ENCODE measurements at regions not wholly inside any gene's neighbourhood (a gene's known extent, or its start where the extent isn't known, plus 50 kb on each side); places are given as distances from the start of the nearest gene placed in this dataset.
"Not testable (repeated sequence)": the region's sequence is repeated elsewhere in the genome, so short reads cannot be mapped to it uniquely, and the experiment has no call there.

DNA sequence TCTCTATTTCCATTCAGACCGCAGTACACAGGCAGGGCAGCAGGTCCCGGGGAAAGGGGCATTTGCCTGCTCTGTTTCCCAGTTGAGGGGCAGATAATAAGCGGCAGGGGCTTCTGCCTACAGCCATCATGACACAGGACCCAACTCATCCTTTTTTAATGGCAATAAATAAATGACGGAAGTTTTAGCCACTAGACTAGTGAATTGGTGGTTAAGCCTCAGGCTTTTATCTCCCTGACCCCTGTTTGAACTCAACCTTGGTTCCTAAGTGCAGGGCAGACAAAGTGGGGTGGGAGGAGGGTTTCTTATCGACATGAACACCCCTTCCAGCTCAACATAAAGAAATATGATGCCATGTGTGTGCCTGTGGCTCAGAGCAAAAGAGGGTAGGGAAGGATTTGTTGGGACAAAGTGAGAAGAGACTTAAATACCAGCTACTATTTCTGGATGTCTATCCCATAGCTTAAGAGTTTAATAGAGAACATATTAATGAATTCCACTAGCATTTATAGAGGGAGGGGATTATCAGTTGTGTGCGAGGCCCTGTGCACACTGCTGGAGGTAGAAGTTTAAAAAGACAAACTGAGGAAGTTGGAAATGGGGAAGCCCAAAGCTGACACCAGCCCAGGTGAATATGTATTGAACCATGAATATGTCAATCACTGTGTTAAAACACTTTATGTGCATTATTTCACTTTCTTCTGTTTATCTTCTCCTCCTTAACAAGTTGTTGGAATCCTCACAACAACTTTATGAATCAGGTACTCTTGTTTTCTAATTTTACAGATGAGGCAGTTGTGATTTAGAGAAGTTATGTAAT, 939.4 kb downstream of the MCTP2 start:
- DNase-seq (ENCODE audit: low read depth in 2 of 2), result no peak

- DNase-seq (ENCODE audit: low read depth in 2 of 2), result no peak
Observed at GRCh38 chr15:95171564-95171963, 940.2 kb downstream of the MCTP2 start.

DNA sequence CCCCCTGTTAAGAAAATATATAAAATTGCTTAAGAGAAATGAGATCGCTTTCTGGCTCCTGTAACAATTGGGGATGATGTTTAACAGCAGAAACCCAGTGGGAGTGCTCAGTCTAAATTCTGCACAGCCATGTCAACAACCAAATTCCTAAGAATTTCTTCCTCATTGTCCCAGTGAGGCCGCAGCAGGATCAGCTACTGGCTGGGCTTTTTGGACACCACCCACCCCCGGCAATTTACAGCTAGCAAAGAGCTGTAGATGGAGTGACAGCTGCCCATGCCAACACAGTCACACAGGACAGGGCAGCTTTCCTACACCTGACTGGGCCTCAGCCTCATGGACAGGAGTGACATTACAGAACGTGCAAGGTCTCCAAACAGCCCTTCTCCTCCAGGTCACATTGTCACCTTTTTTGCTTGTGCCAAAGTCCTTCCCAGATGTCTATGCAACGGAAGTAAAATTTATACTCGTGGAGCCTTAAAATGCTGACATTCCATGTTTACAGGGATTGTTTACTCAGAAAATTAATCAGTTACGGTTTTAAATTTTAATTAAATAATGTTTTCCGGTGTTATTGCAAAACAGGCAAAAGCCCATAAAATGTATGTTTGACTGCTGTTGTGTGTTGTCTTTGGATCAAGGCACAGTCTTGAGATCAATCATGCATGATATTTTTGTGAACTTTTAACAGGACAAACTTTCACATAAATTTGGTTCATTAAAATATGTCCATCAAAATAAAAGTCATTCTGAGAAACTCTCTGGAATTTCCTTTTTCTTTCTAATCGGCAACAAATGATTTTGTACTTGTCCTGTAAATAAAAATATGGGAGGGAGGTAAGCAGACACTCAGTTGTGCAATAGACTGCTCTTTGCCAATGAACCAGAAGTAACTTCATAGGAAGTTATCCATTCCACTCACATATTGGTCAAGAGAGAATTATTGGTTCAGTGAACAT, 943.2 kb downstream of the MCTP2 start:
- DNase-seq (ENCODE audit: low read depth in 2 of 2), result no peak

GRCh38 chr15:95175914-95176658, 944.7 kb downstream of the MCTP2 start:
- no peak for DNase-seq (ENCODE audit: low read depth in 2 of 2)

GRCh38 chr15:95176794-95177577, 945.6 kb downstream of the MCTP2 start:
- DNase-seq (ENCODE audit: low read depth in 2 of 2), result no peak

GRCh38 chr15:95180530-95180929, 949.2 kb downstream of the MCTP2 start:
- DNase-seq (ENCODE audit: low read depth in 2 of 2), result no peak

DNA sequence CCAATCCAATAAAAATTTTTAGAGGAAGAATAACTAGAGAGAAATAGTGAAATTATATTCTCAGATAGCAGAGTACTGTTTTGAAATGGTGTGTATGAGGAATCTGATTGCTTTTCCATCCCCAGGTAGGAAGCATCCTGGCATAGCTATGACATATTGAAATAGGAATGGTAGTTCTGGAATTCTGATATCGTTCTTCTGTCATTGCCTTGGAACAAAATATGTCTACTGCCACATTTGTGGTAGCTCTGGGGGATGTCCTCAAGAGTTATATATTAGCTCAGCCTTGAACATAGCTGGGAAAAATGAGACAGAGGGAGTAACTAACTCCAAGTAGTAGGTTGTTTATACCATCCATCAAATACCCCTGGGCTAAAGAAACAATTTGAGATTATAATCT, 950.7 kb downstream of the MCTP2 start:
- DNase-seq (ENCODE audit: low read depth in 2 of 2), result no peak

DNA sequence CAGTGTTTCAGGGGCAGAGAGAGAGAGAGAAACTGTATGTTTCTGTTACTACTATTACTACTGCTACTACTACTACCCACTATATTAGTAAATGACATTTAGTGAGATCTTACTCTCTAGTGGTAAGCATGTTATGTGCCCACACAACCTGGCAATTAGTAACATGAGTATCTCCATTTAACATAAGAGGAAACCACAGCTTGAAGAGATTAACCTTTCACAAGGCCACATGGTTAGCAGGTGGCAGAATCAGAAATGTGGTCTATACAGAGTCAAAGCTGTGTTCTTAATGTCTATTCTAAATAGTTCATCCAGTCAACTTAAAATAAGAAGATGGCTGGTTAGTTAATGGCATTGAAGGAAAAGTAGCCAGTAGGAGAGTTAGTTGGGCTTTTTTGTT, 961.6 kb downstream of the MCTP2 start:
- DNase-seq (ENCODE audit: low read depth in 2 of 2), result no peak

- no peak for DNase-seq (ENCODE audit: low read depth in 2 of 2)
Observed at GRCh38 chr15:95194746-95195145, 963.4 kb downstream of the MCTP2 start.

GRCh38 chr15:95196176-95196915, 965.0 kb downstream of the MCTP2 start:
- DNase-seq (ENCODE audit: low read depth in 2 of 2), result no peak

DNA sequence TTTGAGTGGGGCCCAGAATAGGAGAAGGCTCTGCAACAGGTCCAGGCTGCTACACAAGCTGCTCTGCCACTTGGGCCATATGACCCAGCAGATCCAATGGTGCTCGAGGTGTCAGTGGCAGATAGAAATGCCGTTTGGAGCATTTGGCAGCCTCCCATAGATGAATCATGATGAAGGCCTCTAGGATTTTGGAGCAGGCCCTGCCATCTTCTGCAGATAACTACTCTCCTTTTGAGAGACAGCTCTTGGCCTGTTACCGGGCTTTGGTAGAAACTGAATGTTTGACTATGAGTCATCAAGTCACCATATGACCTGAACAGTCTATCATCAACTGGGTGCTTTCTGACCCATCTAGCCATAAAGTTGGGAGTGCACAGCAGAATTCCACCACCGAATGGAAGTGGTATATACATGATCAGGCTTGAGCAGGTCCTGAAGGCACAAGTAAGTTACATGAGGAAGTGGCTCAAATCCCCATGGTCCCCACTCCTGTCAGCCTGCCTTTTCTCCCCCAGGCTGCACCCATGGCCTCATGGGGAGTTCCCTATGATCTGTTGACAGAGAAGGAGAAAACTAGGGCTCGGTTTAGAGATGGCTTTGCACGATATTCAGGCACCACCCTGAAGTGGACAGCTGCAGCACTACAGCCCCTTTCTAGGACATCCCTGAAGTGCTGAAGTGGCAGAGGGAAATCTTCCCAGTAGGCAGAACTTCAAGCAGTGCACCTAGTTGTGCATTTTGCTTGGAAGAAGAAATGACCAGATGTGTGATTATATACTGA, 971.4 kb downstream of the MCTP2 start:
- DNase-seq (ENCODE audit: low read depth in 2 of 2), result no peak

GRCh38 chr15:95205077-95205476, 973.7 kb downstream of the MCTP2 start:
- no peak for DNase-seq (ENCODE audit: low read depth in 2 of 2)

GRCh38 chr15:95205830-95206229, 974.5 kb downstream of the MCTP2 start:
- not testable (repeated sequence) for DNase-seq (ENCODE audit: low read depth in 2 of 2)

DNA sequence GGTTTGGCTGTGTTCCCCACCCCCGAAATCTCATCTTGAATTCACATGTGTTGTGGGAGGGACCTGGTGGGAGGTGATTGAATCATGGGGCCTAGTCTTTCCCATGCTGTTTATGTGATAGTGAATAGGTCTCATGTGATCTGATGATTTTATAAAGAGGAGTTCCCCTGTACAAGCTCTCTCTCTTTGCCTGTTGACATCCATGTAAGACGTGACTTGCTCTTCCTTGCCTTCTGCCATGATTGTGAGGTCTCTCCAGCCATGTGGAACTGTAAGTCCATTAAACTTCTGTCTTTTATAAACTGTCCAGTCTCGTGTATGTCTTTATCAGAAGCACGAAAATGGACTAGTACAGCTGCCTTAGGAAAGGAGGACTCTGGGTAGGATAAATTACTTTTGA, 976.7 kb downstream of the MCTP2 start:
- no peak for DNase-seq (ENCODE audit: low read depth in 2 of 2)

- no peak for DNase-seq (ENCODE audit: low read depth in 2 of 2)
Observed at GRCh38 chr15:95208988-95209387, 977.6 kb downstream of the MCTP2 start.

GRCh38 chr15:95210436-95210981, 979.1 kb downstream of the MCTP2 start:
- DNase-seq (ENCODE audit: low read depth in 2 of 2), result no peak

DNA sequence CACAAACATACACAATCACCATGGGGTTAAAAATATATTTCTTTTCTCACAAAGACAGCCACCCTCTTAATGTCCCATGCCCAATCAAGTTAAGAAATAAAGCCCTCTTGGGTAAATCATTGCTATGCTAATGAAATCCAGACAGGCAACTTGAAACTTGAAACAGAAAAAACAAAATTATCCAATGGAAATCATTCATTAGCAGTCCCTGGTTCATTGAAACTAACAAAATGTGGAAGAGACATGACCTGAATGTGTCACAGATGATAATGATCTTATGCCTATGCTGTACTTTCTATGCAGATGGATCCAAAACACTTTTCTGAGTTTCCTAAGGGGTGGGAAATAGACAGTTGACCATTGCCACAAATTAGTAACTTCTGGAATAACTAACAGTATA, 983.7 kb downstream of the MCTP2 start:
- no peak for DNase-seq (ENCODE audit: low read depth in 2 of 2)

DNA sequence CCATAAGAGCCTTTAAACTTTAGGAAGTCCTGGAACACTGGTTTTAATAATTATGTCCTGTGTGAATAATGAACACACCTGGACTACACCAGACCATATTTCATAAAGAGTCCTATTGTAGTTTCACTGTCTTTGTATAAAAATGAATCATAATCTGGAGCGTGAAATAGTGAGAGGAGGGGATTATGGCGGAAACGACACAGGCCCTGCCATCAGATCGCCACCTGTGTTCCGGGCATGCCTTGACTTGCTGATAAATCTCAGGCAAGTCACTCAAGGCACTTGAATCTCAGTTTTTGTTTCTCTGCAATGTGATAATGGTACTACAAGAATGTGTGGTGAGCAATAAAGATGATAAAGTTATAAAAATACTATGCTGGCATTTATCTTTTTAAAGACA, 995.5 kb downstream of the MCTP2 start:
- DNase-seq (ENCODE audit: low read depth in 2 of 2), result no peak

GRCh38 chr15:95227235-95227634, 995.9 kb downstream of the MCTP2 start:
- DNase-seq (ENCODE audit: low read depth in 2 of 2), result no peak

All from stimulated activated CD8-positive, alpha-beta memory T cell treated with anti-CD3 and anti-CD28 coated beads, Interleukin-2, amount 100 ng/mL, for 48 hours (primary cell).